NCI-H146 (cell line): ENCODE measurements at regions not wholly inside any gene's neighbourhood (a gene's known extent, or its start where the extent isn't known, plus 50 kb on each side); places are given as distances from the start of the nearest gene placed in this dataset.
"Not testable (repeated sequence)": the region's sequence is repeated elsewhere in the genome, so short reads cannot be mapped to it uniquely, and the experiment has no call there.

ENCODE experiments used
- DNase-seq: peaks from one replicate; lab custom pipeline; 2025; lab: John Stamatoyannopoulos, UW

DNA sequence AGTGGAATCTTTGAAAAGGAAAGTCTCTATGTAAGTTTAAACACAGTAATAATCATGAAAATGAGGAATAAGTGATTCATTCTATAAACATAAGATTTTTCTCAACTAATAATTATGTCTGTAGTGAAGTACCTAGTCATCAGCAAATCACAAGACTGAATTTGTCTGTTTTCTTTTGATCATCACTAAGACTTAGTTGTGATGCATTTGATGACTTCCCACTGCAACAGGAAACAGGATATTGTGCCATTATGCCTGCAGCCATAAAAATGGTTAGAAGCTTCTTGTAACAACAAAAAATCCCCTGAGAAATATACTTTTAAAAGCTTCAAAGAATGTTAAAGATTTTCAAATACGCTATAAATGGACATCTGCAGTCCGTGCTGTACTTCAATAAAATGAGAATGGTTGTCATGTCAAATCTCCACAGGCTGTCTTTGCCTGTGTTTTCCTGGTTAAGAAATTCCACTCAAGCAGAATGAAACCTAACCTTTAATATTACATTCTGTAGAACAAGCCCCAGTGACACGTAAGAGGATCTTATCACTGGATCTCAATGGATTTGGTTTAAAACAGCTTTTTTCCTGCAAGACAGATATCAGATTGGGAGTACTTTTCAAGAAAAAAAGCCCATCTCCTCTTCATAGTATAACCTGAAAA, 1262.3 kb upstream of the PHF14 start:
- no peak for DNase-seq

DNA sequence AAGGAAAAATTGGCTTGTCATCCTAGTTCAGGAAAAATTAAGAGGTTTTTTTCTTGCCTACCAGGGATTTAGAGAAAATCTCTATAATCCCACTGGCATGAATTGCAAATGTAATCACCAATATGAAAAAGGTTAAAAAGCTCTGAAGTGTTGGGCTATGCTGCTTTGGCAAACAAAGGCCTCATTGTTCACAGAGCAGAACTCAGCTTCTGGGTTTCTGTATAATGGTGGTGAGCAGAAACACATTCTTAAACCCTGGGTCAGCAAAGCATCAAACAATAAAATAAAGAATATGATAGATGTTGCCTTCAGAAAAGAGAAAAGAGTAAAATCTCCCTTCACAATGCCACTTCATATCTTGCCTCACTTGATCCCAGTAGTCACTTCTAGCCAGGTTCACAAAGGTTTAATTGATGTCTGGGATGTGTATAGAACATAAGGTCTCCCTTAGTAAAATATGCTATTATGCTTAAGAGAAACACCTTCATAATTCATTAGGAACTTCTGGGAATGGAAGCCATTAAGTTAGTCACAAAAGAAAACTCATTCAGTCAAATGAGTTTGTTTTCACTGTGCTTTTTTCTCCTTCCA, 1255.5 kb upstream of the PHF14 start:
- DNase-seq = no peak

DNA sequence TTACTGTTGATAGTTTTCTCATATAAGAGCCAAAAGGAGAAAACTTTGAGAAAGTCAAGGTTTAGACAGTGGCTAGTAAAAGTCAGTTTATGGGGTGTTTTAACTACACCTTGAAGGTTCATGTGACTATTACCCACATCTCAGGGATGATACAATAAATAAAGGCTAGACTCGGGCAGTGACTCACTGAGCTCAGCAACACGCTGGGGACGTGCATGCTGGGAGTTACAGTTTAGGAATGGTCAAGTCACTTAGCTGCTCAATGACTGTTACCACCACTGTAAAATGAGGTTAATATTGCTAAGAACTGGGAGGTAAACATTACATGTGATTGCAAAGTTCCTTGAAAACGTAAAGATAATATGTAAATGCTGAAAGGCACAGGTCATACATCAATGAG, 1254.4 kb upstream of the PHF14 start:
- DNase-seq = no peak

DNA sequence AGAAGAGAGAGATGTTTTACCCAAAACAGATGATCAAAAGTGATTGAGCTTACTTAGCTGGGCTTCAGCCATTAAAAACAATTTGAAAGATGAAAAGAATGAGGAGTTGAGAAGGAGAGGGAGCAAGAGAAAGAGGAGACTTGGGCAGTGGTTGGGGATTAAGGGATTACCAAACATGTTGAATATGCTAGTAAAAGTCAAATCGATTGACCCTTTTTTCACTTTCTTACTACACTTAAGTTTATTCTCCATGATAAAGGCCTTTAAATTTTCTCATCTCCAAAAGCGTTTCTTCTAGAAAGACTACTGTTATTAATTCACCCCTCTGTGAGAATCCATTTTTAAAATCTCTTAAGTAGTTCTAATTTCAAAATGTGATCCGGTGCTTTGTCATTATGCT, 1254.0 kb upstream of the PHF14 start:
- DNase-seq = no peak

DNA sequence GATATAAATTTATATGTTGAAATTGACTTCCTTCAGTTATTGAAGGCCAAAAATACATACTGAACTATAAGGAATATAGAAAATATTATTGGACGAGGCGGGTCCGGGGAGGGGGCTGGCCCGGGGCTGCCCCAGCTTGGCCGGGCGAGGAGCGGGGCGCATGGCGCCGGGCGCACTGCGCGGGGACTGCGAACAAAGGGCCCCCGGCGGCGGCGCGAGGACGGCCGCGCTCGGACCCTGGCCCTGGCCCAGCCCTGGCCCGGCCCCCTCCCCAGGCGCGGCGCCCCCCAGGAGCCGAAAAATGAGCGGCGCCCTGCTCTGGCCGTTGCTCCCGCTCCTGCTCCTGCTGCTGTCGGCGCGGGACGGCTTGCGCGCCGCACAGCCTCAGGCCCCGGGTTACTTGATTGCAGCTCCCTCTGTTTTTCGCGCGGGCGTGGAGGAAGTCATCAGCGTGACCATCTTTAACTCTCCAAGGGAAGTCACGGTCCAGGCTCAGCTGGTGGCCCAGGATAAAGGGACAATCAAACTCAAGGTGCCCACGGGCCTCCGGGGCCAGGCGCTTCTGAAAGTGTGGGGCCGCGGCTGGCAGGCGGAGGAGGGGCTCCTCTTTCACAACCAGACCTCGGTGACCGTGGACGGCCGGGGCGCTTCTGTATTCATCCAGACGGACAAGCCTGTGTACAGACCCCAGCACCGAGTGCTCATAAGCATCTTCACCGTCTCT, 1247.6 kb upstream of the PHF14 start:
- not testable (repeated sequence) for DNase-seq

DNA sequence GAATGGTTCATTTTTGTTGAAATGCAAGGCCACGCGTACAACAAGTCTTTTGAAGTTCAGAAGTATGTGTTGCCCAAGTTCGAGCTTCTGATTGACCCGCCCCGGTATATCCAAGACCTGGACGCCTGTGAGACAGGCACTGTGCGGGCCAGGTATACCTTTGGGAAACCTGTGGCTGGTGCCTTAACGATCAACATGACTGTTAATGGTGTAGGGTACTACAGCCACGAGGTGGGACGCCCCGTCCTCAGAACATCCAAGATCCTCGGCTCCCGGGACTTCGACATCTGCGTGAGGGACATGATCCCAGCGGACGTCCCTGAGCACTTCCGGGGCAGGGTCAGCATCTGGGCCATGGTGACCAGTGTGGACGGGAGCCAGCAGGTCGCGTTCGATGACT, 1246.9 kb upstream of the PHF14 start:
- DNase-seq = not testable (repeated sequence)

DNA sequence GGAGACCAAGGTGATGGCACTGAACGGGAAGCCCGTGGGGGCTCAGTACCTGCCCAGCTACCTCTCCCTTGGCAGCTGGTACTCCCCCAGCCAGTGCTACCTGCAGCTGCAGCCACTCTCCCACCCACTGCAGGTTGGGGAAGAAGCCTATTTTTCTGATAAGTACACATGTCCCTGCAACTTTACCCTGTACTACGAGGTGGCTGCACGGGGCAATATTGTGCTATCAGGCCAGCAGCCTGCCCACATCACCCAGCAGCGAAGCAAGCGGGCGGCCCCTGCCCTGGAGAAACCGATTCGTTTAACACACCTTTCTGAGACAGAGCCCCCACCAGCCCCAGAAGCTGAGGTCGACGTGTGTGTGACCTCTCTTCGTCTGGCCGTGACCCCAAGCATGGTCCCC, 1246.2 kb upstream of the PHF14 start:
- DNase-seq = not testable (repeated sequence)

DNA sequence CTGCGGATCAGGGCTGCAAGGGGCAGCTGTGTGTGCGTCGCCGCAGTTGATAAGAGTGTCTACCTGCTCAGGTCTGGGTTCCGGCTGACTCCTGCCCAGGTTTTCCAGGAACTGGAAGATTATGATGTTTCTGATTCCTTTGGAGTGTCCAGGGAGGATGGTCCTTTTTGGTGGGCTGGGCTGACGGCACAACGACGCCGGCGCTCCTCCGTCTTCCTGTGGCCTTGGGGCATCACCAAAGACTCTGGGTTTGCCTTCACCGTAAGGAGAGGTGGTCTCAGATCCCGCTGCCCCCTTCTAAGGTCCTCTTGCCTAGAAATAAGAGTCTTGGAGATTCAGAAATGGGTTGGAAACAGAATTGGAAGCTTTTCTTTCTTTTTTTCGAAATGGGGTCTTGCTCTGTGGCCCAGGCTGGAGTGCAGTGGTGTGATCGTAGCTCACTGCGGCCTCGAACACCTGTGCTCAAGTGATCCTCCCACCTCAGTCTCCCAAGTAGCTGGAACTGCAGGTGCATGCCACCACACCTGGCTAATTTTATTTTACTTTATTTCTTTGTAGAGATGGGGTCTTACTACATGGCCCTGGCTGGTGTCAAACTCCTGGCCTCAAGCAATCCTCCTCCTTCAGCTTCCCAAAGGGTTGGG, 1245.5 kb upstream of the PHF14 start:
- DNase-seq = not testable (repeated sequence)

DNA sequence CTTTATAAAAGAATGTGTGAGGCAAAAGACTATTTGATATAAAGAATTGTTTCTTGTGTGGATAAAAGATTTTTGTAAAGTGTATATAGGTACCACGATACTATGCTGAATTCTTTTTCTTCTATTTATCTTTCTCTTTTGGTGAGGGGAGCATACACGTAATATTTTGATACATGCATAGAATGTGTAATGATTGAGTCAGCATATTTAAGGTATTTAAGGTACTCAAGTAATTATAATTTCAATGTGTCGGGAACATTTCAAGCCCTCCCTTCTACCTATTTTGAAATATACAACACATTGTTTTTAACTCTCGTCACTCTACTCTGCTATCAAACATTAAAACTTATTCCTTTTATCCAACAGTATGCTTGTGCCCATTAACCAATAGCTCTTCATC, 1221.6 kb upstream of the PHF14 start:
- no peak for DNase-seq

DNA sequence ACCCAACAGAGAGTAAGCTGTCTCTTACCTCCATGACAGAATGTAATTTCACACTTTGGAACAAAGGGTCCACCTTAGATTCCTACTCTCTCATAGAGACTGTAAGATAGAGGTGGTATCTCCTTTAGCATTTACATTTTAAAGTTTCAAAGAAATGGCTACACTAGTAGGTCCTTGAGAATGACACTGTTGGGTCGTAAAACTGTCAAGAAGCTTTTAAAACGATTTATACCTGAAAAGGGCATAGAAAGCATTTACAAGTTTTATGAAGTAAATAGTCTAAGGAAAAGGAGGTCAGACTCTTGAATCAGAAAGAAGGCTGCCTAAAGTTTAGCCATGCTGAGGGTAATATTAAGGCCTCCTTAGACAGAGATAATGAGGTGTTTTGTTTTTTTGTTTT, 1212.4 kb upstream of the PHF14 start:
- no peak for DNase-seq

DNA sequence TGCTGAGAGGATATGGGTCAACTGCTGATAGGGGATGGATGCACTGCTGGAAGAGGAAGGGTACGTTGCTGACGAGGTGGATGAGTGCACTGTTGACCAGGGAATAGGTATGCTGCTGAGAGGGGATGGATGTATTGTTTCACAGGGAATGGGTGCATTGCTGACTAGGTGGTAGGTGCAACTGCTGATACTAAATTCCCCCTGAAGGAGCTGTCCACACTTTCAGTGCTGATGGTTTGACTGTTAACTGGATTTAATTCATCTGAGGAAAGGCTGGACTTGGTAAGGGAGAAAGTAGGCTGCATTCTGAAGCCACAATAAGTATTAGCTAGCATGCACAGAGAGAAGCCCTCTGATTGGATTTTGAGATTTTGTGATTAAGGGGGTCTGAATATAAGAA, 1196.8 kb upstream of the PHF14 start:
- no peak for DNase-seq

DNA sequence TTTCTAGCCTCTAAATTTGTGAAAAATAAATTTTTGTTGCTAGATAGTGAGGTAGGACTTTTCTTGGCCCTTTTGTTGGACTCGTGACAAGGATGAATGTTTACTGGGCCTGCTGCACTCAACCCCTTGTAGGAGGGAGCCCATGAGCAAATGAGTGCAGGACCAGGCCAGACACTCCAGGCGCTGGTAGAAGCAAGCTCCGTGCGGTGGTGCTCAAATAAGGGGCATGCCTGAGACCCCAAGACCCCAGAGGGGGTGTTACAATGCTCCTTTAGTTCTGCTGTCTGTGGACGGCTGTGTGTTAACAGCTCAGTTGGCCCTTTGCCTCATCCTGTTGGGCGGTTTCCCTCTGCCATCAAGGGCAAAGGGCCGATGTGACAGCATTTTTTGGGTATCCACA, 1195.3 kb upstream of the PHF14 start:
- DNase-seq = no peak

DNA sequence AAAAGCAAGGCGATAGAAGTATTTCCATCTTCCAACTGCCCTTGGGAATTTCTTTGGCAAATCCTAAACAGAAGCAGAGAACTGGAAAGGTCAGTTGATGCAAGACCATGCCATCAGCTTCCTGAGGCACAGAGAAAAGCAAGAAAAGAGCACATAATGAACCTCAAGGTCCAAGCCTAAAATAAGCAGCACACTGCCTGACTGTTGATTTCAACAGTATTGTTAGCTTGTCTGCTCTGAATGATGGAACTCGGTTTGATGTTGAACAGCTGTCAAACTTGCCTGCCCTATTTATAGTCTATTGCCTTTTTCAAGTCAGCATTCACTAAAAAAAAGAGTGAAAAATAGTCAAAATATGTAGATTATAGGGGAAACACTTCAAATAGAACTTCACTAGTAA, 1192.0 kb upstream of the PHF14 start:
- DNase-seq = no peak

DNA sequence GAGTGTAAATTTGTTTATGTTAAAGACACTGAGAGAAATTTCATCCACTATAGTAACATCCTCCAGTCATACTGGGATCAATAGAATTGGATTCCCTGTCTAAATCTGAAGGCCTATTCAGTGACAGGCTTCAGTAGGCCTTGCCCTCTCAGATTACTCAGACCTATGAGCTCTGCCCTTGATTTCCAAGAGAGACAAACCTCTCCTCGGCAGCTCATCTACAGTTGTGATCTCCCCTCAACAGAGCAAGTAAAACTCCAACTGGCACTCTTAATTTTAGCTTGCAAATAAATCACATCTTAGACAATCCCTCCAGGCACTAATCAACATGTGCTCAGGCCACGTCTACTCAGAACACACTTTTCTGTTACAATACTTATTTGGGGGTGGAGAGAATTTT, 1191.4 kb upstream of the PHF14 start:
- no peak for DNase-seq

DNA sequence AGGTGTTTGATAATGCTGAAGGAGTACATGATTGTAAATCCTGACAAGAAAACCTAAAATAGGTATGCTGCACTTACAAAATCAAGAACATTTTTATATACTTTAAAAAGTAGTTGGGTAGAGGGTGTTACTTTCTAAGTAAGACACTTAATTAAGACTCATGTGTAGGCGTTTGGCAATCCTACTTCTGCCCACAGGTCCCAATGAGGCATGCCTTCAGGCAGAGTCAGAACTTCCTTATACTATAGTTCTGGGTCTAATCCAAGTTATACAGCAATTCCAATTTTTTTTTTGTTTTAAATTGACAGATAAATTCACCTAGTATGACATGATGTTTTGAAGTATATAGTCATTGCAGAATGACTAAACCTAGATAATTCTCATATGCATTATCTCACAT, 1188.5 kb upstream of the PHF14 start:
- no peak for DNase-seq

DNA sequence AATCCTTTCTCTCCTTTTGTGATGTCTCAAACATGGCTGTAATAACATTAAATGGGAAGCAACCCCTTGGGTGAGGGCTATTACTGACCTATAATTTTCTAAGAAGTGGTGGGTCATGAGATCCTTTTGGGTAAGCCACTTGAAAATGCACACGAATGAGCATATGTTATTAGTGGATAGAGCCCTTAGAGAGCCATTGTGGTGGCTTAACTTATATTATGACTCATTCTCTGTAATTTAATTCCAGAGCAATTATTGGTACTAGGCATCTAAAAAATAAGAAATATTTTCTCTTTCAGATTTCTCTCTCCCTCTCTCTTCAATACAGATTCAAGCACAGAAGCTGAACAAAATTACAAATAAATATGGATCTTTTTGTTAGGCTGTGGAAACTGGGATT, 1177.4 kb upstream of the PHF14 start:
- no peak for DNase-seq

DNA sequence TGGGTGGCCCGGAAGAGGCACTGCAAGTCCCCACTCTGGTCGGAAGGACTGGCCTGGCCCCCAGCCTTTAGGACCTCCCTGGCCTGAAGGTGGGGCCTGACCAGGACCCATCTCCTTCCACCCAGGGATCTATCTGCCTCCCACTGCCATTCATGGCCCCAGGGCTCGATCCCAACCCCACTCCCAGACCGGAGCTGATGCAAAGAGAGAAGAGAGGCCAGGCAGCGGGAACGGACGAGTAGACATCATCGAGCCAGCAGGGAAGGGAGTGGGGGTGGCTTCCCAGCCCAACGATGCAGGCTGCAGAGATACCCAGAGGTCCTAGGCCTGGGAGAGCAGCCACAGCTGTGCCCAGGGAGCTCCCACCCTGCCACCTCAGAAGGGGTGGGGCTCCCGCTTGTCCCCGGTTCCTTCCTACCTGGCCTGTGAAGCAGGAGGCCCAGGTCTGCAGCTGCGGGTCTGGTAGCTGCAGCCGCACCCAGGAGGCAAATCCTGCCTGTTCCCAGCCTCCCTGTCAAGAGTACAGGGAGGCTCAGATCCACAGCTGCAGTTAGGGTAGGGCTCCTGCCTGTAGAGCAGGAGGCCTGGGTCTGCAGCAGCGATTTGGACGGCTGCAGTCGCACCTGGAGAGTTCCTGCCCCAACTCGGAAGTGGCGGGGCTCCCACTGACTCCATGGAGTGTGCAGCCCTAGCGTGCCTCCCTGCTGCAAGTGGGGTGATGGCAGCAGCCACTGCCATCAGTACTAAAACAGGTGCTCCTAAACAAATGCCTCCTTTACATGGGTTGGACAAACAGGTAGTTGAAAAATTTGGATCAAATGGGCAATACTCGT, 1151.0 kb upstream of the PHF14 start:
- DNase-seq = no peak

DNA sequence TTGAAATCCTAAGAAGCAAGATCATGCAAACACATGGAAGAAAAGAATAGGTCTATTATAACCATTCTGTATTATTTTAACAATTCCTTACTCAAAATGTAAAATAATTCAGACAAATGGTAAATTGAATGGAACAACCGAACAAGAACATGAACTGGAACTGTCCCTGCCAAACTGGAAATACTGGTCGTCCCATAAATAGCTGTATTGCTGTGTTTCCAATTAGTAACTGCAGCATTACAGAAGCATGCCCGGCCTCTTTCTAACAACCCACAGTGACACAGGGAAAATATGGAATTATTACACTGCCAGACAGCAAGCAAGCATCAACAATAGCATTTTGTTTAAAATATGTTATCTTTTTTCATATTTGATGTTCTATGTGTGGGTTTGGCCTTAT, 1138.5 kb upstream of the PHF14 start:
- no peak for DNase-seq

DNA sequence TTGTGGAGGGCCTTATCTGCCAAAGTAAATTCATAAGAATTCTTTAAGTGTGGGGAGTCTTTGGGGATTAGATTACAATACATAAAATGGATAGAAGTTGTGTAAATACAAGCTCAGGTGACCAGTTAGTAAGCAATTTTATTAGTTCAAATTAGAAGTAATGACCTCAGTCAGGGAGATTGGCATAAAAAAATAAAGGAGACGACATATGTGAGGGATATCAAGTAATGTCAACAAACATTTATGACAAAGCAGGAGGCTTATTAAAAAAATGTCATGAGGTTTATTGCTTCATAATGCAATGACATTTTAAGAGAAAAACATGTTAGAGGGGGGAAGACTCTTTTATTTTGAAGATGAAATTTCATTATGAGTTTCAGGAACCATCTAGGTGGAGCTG, 1137.0 kb upstream of the PHF14 start:
- DNase-seq = no peak

DNA sequence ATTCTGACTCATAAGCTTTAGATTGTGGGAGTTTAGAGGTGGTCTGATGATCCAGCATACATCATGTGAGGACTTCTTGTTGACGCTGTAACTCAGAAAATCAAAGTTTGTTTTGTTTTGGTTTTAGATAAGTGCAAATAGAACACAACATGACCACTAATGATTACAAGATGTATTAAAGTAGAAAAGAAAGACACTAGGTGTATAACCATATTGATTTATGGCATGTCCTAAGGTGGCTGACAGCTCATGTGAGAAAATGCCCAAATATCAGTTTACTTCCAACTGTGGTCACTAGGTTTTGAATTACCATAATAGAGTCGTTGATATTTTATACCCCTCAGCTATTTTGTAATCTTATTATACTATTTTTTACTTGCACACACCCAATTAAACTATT, 1131.4 kb upstream of the PHF14 start:
- DNase-seq = no peak

DNA sequence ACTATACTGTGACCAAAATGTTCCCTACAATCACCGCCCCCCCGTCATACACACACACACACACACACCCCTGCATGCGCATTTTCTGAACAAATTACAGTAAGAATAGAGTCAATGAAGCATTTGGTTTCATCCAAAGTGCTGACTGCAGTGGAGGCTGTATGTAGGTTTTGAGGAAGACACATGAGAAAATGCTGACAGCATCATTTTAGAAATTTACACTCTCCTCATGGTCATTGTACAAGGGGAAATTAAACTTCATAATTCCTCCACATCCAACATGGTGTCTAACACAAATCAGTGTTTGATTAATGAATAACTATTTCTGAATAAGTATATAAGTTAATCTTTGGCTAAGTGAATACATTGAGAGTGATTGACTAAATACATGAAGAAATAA, 1126.8 kb upstream of the PHF14 start:
- no peak for DNase-seq

DNA sequence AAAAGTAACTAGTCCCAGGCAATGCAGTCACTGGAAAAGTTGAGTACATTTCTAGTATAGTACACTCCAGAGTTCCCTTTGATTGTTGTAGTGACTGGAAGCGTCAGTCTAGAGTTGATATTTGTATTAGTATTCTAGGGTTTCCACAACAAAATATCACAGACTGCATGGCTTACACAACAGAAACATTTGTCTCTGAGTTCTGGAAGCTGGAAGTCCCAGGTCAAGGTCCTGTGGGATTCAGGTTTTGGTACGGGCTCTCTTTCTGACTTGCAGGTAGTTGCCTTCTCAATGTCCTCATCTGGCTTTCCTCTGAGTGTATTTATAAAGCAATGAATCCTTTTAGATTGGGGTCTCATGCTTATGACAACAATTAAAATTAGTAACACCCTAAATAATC, 1119.1 kb upstream of the PHF14 start:
- no peak for DNase-seq
